ENCODE measurements at regions not wholly inside any gene's neighbourhood (a gene's known extent, or its start where the extent isn't known, plus 50 kb on each side); places are given as distances from the start of the nearest gene placed in this dataset.
"Not testable (repeated sequence)": the region's sequence is repeated elsewhere in the genome, so short reads cannot be mapped to it uniquely, and the experiment has no call there.

GRCh38 chr12:114030451-114030850 lies 64.3 kb upstream of the RBM19 start:
- no peak overlapping the region for H3K4me3 ChIP-seq (ENCODE audit: low read depth, low read length)
- no peak for TF ChIP-seq CTCF (IDR thresholded peaks at IDR 0.05; ENCODE audit: insufficient read depth, low read length)
- DNase-seq (ENCODE audit: low read depth), result no peak

GRCh38 chr12:114026805-114027204 lies 60.7 kb upstream of the RBM19 start:
- DNase-seq (ENCODE audit: low read depth), result no peak
- no peak for TF ChIP-seq CTCF (IDR thresholded peaks at IDR 0.05; ENCODE audit: insufficient read depth, low read length)
- H3K4me3 ChIP-seq (ENCODE audit: low read depth, low read length), result no peak overlapping the region

- TF ChIP-seq CTCF (IDR thresholded peaks at IDR 0.05; ENCODE audit: insufficient read depth, low read length), result no peak
- no peak for DNase-seq (ENCODE audit: low read depth)
- no peak overlapping the region for H3K4me3 ChIP-seq (ENCODE audit: low read depth, low read length)
Observed at GRCh38 chr12:114025935-114026334, 59.8 kb upstream of the RBM19 start.

- not testable (repeated sequence) for DNase-seq (ENCODE audit: low read depth); H3K4me3 ChIP-seq (ENCODE audit: low read depth, low read length)
Observed at GRCh38 chr12:114022081-114022480, 56.0 kb upstream of the RBM19 start.

- H3K4me3 ChIP-seq (ENCODE audit: low read depth, low read length), result no peak overlapping the region
- no peak for TF ChIP-seq CTCF (IDR thresholded peaks at IDR 0.05; ENCODE audit: insufficient read depth, low read length)
- no peak for DNase-seq (ENCODE audit: low read depth)
Observed at GRCh38 chr12:114018669-114019068, 52.5 kb upstream of the RBM19 start.
